ENCODE measurements at regions not wholly inside any gene's neighbourhood (a gene's known extent, or its start where the extent isn't known, plus 50 kb on each side); places are given as distances from the start of the nearest gene placed in this dataset.
"Not testable (repeated sequence)": the region's sequence is repeated elsewhere in the genome, so short reads cannot be mapped to it uniquely, and the experiment has no call there.

DNA sequence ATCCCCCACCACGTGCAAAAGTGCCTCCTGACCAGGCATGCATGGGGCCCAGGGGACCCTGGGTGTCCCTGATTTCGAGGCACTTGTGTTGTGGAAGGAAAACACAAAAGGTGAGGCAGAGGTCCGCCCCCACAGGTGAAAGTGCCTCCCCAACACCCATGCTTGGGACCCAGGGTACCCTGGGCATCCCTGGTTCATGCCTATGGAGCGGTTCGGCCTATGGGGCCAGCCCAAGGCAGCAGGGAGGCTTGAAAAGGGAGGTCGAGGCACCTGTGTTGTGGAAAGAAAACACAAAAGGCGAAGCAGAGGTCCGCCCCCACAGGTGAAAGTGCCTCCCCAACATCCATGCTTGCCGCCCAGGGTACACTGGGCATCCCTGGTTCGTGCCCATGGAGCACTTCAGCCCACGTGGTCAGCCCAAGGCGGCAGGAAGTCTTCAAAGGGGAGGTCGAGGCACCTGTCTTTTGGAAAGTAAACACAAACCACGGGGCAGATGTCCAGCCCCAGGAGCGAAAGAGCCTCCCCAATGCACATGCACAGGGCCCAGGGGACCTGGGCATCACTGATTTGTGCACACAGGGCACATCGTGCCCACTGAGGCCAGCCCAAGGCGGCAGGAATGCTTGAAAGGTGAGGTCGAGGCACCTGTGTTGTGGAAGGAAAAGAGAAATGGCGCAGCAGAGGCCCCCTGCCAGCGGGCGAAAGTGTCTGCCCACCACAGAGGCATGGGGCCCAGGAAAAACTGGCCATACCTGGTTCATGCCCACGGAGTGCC lies 375.5 kb downstream of the ALG10 start:
- DNase-seq = no peak

DNA sequence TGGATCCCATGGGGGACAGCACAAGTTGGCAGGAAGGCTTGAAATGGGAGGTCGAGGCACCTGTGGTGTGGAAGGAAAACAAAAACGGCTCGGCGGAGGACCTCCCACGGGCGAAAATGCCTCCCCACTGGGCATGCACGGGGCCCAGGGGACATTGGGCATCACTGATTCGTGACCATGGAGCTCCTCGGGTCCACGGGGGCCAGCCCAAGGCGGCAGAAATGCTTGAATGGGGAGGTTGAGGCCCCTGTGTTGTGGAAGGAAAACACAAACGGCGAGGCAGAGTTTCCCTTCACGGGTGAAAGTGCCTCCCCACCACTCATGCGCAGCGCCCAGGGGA lies 376.0 kb downstream of the ALG10 start:
- DNase-seq = no peak

DNA sequence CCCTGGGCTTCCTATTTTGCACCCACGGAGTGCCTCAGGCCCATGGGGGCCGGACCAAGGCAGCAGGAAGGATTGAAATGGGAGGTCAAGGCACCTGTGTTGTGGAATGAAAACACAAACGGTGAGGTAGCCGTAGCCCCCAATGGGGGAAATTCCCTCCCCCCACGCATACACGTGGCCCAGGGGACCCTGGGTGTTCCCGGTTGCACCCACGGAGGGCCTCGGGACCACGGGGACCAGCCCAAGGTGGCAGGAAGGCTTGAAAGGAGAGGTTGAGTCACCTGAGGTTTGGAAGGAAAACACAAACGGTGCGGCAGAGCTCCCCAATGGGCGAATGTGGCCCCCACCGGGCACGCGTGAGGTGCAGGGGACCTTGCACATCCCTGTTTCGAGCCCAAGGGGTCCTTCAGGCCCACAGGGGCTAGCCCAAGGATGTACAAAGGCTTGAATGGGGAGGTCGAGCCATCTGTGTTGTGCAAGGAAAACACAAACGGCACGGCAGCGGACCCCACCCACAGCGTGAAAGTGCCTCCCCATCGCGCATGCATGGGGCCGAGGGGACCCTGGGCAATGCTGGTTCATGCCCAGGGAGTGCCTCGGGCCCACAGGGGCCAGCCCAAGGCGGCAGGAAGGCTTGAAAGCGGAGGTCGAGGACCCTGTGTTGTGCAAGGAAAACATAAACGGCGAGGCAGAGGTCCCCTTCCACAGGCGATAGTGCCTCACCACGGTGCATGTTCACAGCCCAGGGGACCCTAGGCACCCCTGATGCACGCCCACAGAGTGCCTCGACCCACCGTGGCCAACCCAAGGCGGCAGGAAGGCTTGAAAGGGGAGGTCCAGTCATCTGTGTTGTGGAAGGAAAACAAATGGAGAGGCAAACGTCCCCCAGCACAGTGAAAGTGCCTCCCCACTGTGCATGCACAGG lies 376.7 kb downstream of the ALG10 start:
- DNase-seq = no peak

DNA sequence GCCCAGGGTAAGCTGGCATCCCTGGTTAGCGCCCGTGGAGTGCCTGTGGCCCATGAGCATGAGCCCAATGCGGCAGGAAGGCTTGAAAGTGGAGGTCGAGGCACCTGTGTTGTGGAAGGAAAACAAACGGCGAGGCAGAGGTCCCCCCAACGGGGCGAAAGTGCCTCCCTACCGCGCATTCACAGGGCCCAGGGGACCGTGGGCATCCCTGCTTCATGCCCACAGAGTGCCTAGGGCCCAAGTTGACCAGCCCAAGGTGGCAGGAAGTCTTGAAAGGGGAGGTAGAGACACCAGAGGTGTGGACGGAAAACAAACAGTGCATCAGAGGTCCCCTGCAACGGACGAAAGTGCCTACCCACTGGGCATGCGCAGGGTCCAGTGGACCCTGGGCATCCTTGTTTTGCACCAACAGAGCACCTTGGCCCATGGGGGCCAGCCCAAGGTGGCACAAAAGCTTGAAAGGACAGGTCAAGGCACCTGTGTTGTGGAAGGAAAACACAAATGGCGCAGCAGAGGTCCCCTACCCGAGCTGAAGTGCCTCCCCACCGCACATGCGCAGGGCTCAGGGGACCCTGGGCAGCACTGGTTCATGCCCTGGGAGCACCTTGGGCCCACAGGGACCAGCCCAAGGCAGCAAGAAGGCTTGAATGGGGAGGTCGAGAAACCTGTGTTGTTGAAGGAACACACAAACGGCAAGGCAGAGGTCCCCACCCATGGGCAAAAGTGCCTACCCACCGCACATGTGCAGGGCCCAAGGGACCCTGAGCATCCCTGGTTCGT lies 377.5 kb downstream of the ALG10 start:
- no peak for DNase-seq

DNA sequence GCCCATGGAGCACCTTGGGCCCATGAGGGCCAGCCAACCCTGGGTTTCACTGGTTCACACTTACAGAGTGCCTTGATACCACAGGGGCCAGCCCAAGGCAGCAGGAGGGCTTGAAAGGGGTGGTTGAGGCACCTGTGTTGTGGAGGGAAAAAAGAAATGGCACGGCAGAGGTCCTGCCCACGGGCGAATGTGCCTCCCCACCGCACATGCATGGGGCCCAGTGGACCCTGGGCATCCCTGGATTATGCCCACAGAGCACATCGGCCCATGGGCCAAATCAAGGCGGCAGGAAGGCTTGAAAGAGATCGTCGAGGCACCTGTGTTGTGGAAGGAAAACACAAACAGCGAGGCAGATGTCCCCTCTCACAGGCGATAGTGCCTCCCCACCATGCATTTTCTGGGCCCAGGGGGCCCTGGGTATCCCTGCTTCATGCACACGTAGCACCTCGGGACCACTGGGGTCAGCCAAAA lies 378.1 kb downstream of the ALG10 start:
- no peak for DNase-seq

DNA sequence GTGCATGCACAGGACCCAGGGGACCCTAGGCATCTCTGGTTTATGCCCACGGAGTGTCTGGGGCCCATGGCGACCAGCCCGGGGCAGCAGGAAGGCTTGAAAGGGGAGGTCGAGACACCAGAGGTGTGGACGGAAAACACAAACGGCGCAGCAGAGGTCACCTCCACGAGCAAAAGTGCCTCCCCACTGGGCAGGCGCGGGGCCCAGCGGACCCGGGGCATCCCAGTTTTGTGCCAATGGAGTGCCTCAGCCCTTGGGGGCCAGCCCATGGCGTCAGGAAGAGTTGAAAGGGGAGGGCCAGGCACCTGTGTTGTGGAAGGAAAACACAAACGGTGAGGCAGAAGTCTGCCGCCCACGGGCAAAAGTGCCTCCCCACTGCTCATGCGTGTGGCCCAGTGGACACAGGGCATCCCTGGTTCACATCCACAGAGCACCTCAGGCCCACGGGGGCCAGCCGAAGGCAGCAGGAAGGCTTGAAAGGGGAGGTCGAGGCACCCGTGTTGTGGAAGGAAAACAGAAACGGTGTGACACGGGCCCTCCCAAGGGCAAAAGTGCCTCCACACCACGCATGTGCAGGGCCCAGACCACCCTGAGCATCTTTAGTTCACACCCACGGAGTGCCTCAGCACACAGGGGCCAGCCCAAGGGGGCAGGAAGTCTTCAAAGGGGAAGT lies 378.8 kb downstream of the ALG10 start:
- no peak for DNase-seq

DNA sequence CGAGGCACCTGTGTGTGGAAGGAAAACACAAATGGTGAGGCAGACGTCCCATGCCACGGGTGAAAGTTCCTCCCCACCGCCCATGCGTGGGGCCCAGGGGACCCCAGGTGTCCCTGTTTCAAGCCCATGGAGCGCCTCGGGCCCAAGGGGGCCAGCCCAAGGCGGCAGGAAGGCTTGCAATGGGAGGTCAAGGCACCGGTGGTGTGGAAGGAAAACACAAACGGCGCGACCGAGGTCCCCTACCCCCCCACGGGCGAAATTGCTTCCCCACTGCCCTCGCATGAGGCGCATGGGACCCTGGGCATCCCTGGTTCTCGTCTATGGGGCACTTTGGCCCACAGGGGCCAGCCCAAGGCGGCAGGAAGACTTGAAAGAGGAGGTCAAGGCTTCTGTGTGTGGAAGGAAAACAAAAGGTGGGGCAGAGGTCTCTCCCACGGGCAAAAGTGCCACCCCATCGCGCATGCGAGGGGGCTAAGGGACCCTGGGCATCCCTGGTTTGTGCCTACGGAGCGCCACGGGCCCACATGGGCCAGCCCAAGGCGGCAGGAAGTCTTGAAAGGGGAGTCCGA lies 379.4 kb downstream of the ALG10 start:
- no peak for DNase-seq

DNA sequence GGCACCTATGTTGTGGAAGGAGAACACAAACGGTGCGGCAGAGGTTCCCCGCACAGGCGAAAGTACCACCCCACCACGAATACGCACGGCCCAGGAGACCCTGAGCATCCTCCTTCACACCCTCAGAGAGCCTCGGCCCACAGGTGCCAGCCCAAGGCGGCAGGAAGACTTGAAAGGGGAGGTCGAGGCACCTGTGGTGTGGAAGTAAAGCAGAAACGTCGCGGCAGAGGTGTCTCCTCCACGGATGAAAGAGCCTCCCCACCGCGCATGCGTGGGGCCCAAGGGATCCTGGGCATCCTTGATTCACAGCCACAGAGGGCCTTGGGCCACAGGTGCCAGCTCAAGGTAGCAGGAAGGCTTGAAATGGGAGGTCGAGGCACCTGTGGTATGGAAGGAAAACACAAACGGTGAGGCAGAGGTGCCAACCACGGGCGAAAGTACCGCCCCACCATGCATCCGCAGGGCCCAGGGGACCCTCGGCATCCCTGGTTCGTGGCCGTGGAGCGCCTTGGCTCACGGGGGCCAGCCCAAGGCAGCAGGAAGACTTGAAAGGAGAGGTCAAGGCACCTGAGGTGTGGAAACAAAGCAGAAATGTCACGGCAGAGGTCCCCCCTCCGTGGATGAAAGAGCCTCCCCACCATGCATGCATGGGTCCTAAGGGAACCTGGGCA lies 380.1 kb downstream of the ALG10 start:
- DNase-seq = no peak

DNA sequence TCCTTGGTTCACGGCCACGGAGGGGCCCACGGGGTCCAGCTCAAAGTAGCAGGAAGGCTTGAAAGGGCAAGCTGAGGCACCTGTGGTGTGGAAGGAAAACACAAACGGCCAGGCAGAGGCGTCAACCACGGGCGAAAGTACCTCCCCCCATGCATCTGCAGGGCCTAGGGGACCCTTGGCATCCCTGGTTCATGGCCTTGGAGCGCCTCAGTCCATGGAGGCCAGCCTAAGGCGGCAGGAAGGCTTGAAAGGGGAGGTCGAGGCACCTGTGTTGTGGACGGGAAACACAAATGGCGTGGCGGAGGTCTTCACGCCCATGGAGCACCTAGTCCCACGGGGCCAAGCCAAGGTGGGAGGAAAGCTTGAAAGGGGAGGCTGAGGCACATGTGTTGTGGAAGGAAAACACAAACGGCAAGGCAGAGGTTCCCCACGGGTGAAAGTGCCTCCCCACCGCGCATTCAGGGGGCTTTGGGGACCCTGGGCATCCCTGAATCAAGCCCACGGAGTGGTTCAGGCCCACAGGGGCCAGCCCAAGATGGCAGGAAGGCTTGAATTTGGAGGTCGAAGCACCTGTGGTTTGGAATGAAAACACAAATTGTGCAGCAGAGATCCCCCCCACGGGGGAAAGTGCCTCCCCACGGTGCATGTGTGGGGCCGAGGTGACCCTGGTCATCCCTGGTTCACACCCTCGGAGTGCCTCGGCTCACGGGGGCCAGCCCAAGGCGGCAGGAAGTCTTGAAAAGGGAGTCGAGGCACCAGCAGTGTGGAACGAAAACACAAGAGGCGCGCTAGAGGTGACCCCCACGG lies 380.8 kb downstream of the ALG10 start:
- no peak for DNase-seq

DNA sequence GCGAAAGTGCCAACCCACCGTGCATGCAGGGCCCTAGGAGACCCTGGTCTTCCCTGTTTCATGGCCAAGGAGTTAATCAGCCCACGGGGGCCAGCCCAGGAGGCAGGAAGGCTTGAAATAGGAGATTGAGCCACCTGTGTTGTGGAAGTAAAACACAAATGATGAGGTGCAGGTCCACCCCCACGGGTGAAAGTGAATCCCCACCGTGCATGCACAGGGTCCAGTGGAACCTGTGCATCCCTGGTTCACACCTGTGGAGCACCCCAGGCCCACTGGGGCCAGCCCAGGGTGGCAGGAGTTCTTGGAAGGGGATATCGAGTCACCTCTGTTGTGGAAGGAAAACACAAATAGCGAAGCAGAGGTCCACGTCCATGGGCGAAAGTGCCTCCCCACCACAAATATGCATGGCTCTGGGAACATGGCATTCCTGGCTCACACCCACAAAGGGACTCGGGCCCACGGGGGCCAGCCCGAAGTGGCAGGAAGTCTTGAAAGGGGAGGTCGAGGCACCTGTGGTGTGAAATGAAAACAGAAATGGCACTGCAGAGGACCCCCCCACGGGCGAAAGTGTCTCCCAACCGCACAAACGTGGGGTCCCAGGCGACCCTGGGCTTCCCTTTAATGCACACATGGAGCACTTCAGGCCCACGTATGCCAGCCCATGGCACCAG lies 381.5 kb downstream of the ALG10 start:
- no peak for DNase-seq

DNA sequence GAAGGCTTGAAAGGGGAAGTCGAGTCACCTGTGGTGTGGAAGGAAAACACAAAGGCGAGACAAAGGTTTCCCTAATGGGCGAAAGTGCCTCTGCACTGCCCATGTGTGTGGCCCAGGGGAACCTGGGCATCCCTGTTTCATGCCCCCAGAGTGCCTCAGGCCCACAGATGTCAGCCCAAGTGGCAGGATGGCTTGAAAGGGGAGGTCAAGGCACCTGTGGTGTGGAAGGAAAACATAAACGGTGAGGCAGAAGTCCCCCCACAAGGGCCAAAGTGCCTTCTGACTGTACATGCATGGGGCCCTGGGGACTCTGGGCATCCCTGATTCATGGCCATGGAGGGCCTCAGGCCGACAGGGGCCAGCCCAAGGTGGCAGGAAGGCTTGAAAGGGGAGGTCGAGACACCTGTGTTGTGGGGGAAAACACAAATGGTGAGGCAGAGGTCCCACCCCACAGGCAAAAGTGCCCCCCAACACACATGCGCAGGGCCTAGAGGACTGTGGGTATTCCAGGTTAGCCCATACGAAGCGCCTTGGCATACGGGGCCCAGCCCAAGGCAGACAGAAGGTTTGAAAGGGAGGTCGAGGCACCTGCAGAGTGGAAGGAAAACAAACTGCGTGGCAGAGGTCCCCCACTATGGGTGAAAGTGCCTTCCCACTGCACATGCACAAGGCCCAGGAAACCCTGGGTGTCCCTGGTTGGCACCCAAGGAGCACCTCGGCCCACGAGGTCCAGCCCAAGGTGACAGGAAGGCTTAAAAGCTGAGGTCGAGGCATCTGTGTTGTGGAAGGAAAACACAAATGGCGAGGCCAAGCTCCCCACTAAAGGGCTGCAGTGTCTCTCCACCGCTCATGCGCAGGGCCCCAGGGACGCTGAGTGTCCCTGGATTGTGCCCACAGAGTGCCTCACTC lies 382.3 kb downstream of the ALG10 start:
- no peak for DNase-seq

DNA sequence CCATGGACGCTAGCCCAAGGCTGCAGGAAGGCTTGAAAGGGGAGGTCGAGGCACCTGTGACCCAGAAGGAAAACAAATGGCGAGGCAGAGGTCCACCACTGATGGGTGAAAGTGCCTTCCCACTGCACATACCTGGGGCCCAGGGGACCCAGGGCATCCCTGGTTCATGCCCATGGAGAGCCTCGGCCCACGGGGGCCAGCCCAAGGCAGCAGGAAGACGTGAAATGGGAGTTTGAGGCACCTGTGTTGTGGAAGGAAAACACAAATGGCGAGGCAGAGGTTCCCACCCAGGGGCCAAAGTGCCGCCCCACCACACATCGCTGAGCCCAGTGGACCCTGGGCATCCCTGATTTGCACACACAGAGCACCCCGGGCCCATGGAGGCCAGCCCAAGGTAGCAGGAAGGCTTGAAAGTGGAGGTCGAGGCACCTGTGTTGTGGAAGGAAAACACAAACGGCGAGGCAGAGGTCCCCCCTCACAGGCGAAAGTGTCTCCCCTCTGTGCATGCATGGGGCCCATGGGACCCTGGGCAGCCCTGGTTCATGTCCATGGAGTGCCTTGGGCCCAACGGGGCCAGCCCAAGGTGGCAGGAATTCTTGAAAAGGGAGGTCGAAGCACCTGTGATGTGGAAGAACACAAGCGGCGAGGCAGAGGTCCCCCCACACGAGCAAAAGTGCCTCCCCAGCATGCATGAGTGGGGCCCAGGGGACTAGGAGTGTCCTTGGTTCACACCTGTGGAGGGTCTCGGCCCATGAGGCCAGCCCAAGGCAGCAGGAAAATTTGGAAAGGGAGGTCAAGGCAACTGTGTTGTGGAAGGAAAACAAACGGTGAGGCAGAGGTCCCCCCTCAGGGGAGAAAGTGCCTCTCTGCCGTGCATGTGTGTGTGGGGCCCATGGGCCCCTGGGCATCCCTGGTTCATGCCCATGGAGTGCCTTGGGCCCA lies 383.3 kb downstream of the ALG10 start:
- no peak for DNase-seq

DNA sequence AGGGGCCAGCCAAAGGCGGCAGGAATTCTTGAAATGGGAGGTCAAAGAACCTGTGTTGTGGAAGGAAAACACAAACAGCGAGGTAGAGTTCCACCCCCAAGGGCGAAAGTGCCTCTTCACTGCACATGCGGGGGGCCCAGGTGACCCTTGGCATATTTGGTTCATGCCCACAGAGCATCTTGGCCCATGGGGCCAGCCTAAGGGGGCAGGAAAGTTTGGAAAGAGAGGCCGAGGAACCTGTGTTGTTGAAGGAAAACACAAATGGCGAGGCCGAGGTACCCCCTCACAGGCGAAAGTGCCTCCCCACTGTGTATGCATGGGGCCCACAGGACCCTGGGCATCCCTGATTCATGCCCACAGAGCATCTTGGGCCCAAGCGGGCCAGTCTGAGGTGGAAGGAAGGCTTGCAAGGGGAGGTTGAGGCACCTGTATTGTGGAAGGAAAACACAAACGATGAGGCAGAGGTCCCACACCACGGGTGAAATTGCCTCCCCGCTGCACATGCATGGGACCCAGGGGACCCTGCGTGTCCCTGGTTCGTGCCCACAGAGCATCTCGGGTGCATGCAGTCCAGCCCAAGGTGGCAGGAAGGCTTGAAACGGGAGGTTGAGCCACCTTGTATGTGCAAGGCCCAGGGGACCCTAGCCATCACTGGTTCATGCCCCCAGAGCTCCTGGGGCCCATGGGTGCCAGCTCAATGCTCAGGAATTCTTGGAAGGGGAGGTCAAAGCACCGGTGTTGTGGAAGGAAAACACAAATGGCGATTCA lies 384.1 kb downstream of the ALG10 start:
- DNase-seq = no peak

DNA sequence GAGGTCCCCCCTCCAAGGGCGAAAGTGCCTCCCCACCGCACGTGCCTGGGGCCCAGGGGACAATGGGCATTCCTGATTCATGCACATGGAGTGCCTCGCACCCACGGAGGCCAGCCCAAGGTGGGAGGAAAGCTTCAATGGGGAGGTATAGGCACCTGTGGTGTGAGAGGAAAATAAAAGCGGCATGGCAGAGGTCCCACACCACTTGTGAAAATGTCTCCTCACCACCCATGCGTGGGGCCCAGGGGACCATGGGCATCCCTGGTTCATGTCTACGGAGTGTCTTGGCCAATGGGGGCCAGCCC lies 384.7 kb downstream of the ALG10 start:
- no peak for DNase-seq

DNA sequence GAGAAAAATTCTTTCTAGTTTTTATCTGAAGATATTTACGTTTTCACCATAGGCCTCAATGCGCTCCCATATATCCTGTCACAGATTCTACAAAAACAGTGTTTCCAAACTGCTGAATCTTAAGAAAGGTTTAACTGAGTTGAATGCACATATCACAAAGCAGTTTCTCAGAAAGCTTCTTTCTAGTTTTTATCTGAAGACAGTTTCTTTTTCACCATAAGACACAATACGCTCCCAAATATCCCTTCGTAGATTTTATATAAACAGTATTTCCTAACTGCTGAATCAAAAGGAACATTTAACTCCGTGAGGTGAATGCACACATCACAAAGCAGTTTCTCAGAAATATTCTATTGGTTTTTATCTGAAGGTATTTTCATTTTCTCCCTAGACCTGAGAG lies 385.5 kb downstream of the ALG10 start:
- no peak for DNase-seq

DNA sequence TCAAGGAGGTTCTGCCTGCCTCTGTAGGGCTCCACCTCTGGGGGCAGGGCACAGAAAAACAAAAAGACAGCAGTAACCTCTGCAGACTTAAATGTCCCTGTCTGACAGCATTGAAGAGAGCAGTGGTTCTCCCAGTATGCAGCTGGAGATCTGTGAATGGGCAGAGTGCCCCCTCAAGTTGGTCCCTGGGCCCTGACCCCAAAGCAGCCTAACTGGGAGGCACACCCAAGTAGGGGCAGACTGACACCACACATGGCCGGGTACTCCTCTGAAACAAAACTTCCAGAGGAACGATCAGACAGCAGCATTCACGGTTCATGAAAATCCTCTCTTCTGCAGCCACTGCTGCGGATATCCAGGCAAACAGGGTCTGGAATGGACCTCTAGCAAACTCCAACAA lies 409.2 kb downstream of the ALG10 start:
- not testable (repeated sequence) for DNase-seq
